GM12878 (cell line): ENCODE measurements at regions not wholly inside any gene's neighbourhood (a gene's known extent, or its start where the extent isn't known, plus 50 kb on each side); places are given as distances from the start of the nearest gene placed in this dataset.

Source experiments
- CEBPB ChIP-seq, 2 experiments: fragments of 150-350 bp in 1 of 2; IDR thresholded peaks; 2 replicates each; pipeline ENCODE4 v1.6.1; 2012 to 2014; ENCODE audit warnings: low read depth in 2 of 2, low read length in 2 of 2, borderline replicate concordance in 1 of 2, inconsistent platforms in 1 of 2
- EP300 ChIP-seq, 2 experiments: fragments of 150-350 bp in 1 of 2; IDR thresholded peaks; 2 replicates each; pipeline ENCODE4 v1.6.1; 2011 to 2012; ENCODE audit warnings: low read depth in 2 of 2, low read length in 2 of 2, borderline replicate concordance in 1 of 2, improper control_type of control experiment in 1 of 2, inconsistent platforms in 1 of 2; ENCODE audit not compliant: control insufficient read depth in 1 of 2
- MXI1 ChIP-seq: fragments of 150-350 bp; IDR thresholded peaks from 2 replicates; pipeline ENCODE4 v1.6.1; 2011; ENCODE audit warnings: low read depth, mild to moderate bottlenecking, inconsistent platforms, low read length, improper control_type of control experiment
- POLR2A ChIP-seq: IDR thresholded peaks from 2 replicates; pipeline ENCODE4 v1.6.1; 2011; ENCODE audit warnings: low read depth, mild to moderate bottlenecking, low read length
- TAF1 ChIP-seq: IDR thresholded peaks from 2 replicates; pipeline ENCODE4 v1.6.1; 2011; ENCODE audit warnings: mild to moderate bottlenecking, low read depth, low read length, borderline replicate concordance
- USF1 ChIP-seq: IDR thresholded peaks from 2 replicates; pipeline ENCODE4 v1.6.1; 2011; ENCODE audit warnings: borderline replicate concordance, low read depth, mild to moderate bottlenecking, moderate library complexity, mixed read lengths, low read length; ENCODE audit not compliant: insufficient read depth; ENCODE audit errors: extremely low read length
- USF2 ChIP-seq: IDR thresholded peaks from 2 replicates; pipeline ENCODE4 v1.6.1; 2011; ENCODE audit warnings: low read depth, low read length, improper control_type of control experiment, borderline replicate concordance

- TF ChIP-seq EP300 (IDR thresholded peaks at IDR 0.05; ENCODE audit: borderline replicate concordance in 1 of 2, control insufficient read depth in 1 of 2, low read depth in 2 of 2, low read length in 2 of 2) (no peak), CEBPB (IDR thresholded peaks at IDR 0.05; ENCODE audit: borderline replicate concordance in 1 of 2, low read depth in 2 of 2, low read length in 2 of 2) (no peak), USF1 (no peak), MXI1 (no peak), USF2 (no peak), TAF1 (no peak), POLR2A (no peak)
Measured at GRCh38 chr1:65558215-65558614, 137.7 kb downstream of the LEPR start.
